ENCODE measurements at regions not wholly inside any gene's neighbourhood (a gene's known extent, or its start where the extent isn't known, plus 50 kb on each side); places are given as distances from the start of the nearest gene placed in this dataset.
"Not testable (repeated sequence)": the region's sequence is repeated elsewhere in the genome, so short reads cannot be mapped to it uniquely, and the experiment has no call there.

DNA sequence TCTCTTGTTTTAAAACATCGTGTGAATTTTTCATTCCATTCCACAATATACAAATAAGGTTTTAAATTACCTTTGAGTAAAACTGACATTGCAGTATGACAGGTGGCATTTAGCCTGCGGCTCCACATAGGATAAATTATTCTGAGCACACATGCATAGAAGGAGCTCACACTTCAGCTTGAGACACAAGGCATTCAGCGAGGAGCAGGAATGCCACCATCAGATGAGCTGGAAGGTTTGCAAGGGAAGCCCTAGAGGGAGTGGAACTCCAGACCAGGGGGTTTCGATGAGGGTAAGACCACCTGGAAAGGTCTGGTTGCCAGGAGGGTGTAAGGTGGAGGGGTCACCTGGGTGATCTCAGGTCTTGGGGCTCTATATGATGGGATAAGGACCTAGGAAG lies 259.0 kb upstream of the ADRA1B start:
- no peak for DNase-seq

DNA sequence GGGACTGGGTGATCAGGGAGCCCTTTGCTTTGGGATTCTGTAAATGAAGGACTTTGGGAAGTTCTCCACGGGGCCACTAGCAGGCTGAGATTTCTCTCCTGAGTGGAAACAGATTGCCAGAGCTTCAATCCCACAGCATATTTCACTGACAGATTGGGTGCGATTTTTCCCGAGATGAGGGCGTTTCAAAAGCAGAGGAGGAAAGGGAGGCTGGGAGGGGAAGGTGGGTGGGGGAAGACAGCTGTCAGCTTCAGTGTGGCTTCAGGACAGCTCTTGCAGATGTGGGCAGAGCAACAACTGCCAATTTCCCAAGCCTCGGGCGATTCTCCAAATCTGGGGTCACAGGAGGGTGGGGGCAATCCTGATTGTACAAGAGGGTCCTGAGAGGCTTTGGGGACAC lies 258.5 kb upstream of the ADRA1B start:
- DNase-seq: no peak

DNA sequence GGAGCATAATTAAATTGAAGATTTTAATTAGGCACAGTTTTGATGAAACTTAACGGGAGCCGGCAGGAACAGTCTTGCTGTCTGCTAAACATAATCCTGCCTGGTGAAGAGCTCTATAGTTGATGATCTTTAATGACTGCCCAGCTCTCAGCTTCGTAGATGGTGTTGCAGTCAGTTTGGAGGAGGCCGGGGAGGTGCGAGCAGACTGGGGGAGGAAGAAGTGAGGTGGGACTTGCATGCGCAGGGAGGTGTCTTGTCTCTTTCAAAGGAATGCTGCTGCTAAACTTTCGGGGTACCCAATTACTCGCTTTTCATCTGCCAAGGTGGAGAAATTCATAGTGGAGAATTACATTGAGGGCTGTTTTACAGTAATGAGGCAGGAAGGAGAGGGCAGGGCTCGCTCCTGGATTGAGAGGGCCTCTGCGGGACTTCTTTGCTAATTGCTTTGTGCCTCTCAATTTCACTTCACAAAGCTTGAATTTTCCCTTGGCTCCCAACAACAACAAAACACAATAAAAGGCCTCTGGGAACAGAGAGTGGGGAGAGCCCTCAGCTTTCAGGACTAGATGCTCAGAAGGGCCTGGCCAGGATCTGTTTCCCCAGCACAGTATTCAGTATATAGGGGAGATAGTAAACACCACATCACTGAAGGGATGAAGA lies 257.9 kb upstream of the ADRA1B start:
- no peak for DNase-seq

DNA sequence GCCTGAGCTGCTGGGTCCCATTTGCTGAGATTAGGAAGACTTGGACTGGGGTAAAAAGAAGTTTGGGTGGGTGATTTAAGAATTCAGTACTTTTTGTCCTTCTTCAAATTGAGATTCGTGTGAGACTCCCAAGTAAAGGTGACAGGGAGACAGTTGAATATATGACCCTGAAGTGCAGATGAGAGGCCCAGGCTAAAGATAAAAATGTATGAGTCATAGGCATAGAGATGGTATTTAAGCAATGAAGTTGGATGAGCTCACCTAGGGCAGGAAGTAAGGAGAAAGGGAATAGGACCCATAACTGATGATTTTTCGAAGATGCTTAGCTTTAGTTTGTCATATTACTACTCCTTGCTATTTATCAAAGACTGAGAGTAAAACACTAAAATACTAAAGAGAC lies 255.9 kb upstream of the ADRA1B start:
- DNase-seq: no peak

DNA sequence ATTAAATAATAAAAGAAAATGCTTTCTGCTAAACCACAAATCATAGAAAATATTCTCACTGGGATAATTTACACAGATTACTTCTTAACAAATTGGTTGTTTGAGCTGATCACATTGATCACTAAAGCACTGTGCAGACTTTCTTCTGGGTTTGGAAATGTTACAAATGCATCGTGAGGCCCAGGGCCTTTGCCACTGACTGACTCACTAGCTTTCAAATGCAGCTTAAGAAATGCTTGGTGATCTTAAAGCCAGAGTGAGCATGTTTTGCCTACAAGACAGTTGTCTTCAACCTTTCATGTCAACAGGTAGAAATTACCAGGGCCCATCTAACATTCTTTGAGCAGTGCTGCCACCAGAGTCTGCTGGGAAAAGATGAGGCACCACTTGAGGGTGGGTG lies 252.3 kb upstream of the ADRA1B start:
- DNase-seq: no peak

DNA sequence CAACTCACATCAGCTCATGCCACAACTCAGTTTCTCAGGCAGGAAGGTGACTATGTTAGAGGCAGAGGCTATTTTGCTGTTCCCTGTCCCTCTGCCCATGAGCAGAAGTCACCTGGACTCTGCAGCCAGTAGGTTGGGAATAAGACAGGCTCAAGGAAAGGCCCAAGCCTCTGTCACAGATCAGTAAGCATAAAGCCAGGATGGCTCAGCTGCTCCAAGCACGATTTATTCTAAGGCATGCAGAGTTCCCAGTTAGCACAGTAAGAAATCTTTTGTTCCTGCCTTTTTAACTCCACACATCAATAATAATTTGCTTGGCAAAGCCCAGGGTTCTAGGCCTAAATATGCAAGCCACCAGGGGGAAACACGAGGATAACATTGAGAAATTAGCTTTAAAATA lies 249.0 kb upstream of the ADRA1B start:
- DNase-seq: no peak

DNA sequence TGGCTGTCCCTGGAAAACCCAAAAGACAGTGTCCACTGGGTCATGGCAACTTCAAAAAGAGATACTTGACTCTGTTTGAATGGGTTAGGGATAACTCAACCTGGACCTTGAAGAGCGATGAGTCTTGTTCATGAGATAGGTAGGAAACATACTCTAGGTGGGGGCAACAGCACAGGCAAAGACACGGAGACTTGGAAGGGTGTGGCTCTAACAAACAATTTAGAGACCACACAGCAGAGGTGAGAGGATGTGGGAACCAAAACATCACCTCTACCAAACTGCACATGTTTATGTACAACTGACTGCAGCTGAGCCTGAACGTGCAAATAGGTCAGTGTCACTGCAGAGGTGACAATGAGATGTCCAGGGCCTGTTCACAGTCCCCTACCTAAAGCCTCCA lies 247.7 kb upstream of the ADRA1B start:
- no peak for DNase-seq

DNA sequence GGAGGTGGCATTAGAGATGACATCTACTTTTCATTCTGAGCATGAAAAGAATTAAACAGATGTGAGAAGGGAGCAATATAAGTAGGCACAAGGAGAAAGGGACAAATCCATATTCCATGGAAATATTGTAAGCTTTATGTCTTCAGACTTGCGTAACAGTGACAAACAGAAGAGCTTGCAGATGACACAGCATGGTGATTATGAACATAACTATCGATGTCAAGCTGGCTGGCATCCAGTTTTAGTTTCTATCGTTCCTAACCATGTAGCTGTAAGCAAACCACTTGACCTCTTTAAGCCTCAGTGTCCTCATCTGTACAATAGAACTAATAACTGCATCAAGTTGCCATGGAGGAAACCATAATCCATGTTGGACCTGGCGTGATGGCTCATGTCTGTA lies 246.7 kb upstream of the ADRA1B start:
- no peak for DNase-seq

DNA sequence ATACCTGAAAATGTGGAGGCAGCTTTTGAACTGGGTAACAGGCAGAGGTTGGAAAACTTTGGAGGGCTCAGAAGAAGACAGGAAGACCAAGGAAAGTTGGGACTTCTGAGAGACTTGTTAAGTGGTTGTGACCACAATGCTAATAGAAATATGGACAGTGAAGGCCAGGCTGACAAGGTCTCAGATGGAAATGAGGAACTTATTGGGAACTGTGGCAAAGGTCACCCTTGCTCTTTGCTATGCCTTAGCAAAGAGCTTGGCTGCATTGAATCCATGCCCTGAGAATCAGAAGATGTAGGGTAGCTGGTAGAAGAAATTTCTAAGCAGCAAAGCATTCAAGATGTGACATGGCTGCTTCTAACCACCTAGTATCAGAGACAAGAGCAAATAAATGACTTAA lies 244.4 kb upstream of the ADRA1B start:
- no peak for DNase-seq

DNA sequence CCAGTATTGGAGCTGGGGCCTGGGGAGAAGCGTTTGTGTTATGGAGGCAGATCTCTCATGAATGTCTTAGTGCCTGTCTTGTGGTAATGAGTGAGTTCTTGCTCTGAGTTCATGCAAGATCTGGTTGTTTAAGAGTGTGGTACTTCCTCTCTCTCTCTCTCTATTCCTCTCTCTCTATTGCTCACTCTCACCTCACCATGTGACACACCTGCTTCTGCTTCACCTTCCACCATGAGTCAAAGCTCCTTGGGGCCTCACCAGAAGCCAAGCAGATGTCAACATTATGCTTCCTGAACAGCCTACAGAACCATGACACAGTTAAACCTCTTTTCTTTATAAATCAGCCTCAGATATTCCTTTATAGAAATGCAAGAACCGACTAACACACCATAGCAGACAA lies 242.7 kb upstream of the ADRA1B start:
- no peak for DNase-seq

DNA sequence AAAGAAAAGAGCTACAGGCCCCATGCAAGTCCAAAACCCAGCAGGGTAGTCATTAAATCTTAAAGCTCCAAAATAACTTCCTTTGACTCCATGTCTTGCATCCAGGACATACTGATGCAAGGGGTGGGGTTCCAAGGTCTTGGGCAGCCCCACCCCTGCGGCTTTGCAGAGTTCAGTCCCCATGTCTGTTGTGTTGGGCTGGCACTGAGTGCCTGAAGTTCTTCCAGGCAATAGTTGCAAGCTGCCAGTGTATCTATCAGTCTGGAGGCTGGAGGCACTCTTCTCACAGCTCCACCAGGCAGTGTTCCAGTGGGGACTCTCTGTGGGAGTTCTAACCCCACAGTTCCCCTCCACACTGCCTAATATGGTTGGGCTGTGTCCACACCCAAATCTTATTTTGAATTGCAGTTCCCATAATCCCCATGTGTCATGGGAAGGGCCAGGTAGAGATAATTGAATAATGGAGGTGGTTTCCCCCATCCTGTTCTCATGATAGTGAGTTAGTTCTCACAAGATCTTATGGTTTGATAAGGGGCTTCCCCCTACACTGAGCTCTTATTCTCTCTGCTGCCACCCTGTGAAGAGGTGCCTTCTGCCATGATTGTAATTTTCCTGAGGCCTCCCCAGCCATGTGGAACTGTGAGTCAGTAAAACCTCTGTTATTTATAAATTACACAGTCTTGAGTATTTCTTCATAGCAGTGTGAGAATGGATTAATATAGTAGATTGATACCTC lies 237.5 kb upstream of the ADRA1B start:
- DNase-seq: no peak

DNA sequence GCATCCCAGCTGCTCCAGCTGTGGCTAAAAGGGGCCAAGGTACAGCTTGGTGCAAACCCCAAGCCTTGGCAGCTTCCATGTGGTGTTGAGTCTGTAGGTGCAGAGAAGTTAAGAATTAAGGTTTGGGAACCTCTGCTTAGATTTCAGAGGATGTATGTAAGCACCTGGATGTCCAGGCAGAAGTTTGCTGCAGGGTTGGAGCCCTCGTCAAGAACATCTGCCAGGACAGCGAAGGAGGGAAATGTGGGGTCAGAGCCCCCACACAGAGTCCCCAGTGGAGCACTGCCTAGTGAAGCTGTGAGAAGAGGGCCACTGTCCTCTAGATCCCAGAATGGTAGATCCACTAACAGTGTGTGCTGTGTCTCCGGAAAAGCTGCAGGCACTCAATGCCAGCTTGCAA lies 236.2 kb upstream of the ADRA1B start:
- DNase-seq: no peak

DNA sequence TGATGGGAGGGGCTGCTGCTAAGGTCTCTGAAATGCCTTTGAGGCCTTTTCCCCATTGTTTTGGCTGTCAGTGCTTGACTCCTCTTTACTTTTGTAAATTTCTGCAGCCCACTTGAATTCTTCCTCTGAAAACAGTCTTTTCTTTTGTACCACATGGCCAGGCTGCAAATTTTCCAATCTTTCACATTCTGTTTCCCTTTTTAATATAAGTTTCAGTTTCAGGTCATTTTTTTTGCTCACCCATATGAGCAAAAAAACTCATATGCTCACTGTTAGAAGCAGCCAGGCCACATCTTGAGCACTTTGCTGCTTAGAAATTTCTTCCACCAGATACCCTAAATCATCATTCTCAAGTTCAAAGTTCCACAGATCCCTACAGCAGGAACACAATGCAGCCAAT lies 234.6 kb upstream of the ADRA1B start:
- no peak for DNase-seq

DNA sequence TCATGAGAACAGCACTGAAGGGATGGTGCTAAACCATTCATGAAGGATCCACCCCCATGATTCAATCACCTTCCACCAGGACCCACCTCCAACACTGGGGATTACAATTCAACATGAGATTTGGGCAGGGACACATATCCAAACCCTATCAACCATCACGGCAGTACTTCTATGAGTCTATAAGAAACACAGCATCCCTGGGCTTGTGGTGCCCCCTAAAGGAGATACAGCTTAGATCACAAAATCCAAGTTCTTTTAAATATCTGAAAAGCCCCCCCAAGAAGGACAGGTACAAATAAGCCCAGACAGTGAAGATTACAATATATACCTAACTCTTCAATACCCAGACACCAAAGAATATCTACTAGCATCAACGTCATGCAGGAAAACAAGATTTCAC lies 233.7 kb upstream of the ADRA1B start:
- no peak for DNase-seq

DNA sequence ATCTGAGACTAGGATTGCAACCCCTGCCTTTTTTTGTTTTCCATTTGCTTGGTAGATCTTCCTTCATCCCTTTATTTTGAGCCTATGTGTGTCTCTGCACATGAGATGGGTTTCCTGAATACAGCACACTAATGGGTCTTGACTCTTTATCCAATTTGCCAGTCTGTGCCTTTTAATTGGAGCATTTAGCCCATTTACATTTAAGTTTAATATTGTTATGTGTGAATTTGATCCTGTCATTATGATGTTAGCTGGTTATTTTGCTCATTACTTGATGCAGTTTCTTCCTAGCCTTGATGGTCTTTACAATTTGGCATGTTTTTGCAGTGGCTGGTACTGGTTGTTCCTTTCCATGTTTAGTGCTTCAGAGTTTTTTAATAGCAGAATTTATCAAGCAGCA lies 228.4 kb upstream of the ADRA1B start:
- DNase-seq: not testable (repeated sequence)

DNA sequence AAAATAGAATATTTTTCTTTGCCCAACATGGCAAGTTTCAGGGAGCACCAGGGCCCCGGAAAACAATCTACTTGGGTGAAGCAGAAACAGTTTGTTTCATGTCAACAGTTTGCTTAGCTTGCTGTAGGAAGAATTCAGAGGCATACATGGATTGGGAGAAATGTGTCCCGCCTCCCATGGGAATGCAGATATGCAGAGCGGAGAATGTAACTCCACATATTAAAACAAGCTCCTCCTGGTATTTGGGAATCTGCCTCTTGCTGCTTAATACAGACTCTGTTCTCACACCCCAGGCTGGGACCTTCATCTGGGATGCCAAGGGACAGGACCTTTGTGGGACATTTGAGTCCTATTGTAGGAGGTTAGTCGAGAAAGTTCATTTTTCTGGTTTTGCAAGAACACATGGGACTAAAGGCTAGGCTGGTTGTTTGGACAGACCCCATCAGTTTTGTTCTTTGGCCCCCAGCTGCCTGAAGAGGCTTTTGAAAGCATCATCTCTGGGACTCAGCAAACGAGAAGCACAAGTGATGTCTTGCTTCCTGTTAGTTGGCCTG lies 220.5 kb upstream of the ADRA1B start:
- no peak for DNase-seq

DNA sequence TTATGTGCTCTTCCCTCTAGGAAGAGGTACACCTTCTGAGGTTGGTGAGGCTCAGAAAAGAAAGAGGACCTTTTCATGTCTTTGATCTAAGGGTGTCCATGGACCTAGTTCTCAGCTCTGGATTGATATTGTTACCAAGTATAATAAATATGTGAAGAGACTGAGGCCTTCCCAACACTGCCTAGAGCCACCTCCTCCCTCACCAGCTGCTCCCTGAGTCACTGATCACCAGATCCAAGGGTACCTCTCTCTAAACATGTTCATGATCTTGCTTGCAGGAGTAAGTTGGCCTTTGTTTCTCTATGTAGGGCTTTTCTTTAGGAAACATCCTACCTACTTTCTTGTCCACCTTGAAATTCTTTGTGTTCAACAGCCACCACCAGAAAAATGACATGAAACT lies 218.8 kb upstream of the ADRA1B start:
- DNase-seq: no peak

DNA sequence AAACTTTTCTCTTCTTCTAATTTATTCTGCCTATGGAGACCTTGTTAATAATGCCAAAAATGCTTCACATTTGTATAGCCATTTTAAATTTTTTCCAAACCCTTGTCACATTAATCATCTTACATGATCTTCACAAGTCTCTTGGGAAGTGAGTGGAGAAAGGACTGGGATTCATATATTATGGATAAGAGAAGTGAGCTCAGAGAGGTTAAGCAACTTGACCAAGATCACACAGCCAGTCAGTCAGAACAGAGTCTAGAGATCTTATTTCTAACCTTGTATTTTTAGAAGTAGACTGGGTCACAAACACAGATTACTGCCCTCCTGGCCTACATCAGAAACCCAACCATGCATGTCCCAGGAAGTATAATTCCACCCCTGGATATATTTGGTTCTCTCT lies 218.0 kb upstream of the ADRA1B start:
- no peak for DNase-seq

DNA sequence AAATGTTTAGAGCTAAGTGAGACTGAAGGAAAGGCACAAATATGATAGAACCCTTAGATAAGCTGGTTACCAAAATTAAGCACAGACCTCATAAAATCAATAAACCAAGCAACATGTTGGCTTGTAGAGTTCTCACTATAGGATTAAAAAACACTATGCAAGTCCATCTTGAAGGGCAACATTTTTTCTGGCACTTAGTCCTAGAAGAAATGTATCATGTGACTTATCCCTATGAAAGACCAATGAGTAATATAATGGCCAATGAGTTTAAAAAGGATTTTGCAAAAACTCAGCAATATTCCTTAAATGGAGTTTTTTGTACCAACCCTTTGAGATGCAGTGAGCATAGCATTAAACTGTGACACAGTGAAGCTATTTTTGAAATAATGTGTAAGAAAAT lies 216.3 kb upstream of the ADRA1B start:
- no peak for DNase-seq

DNA sequence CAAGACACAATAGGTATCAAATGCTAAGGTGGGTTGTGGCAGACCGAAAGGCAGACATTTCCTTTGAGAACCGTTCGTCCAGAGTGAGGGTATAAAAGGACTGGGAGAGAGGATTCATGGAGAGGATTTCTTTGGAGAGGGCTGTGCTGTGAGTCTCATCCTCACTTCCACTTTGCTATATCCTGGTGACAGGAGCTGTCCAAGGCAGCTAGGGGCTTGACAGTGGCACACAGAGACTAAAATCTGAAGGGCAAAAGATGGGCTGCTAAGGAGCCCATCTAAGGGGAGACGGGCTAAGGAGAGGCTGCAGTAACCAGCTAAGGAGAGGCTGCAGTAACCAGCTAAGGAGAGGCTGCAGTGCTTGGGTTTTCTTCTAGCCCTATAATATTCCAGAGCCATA lies 214.0 kb upstream of the ADRA1B start:
- DNase-seq: no peak

DNA sequence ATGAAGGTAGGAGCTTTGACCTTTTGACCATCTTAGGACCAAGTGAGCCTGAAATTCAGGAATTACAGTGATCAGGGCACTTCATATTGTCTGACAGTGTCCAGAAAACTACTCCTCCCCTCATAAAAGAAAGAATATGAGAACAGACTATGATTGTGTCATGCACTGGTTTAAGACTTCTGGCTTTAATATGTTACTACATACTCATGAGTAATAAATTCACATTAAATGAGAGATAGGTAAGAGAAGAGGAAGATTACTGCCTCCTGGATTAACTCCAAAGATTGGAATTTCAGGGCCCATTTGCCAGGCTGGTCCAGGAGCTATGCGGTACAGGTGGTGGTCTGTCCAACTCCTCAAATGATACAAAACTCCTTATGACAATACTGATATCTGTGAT lies 213.5 kb upstream of the ADRA1B start:
- no peak for DNase-seq

DNA sequence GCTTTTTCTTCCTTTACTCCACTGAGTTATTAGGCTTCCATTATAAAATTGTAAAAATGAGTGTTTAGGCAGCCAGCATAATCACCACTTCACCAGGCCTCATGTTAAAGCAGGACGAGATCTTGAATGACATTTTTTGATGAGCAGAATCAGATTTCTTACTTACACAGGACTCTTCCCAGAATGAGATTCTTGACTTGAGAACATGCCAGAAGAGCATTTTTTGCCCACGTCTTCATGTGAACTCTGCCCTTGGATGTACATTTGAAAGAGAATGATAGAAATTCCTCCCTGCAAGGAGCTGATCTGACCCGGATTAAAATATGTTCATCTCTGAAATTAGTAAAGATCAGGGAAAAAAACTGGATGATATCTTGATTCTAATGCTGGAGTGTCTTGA lies 212.1 kb upstream of the ADRA1B start:
- no peak for DNase-seq

DNA sequence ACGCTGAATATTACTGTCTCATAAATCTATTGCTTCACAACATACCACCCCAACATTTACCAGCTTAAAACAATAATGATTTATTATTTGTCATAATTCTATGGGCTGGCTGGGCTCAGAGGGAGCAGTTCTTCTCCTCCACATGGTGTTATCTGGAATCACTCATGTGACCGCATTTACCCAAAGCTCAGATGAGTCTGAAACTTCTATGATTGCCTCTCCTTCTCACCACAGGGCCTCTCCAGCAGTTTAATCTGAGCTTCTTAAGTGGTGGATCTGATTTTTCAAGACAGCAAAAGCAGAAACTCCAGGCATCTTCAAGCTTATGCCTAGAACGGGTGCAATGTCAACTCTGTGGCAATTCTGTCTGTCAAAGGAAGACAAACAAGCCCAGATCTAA lies 210.3 kb upstream of the ADRA1B start:
- DNase-seq: no peak

DNA sequence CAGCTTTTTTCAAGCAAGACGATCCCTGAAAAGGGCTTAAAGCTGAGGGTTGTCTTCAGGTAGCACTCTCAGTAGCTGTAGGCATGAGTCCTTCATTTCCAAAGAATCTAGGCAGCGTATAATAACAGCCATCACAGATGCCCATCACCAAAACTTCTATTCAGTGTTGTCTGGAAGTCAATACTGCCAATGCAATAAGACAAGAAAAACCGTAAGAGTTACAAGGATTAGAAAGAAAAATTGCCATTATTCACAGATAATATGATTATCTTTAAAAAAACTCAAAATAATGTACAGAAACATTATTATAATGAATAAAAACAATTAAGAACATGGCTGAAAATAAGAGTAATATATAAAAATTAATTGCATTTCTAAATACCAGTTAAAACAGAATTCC lies 208.2 kb upstream of the ADRA1B start:
- DNase-seq: no peak

DNA sequence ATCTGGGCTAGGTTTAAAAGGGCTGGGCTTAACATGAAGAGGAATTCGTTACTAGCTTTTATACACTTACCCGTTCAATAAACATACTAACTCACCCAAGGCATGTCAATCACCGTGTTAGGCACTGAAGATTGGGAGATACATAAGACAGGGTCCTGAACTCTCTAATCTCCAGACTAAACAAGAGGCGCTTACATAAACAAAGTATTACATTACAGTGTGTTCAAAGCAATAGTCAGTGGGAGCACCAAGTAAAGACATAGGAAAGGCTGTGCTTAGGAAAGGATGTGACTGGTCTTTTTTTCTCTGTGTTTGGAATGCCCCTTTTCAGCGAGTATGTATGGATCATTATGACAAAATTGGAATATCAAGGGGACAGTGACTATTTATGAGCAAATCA lies 203.6 kb upstream of the ADRA1B start:
- DNase-seq: no peak
